ENCODE measurements at regions not wholly inside any gene's neighbourhood (a gene's known extent, or its start where the extent isn't known, plus 50 kb on each side); places are given as distances from the start of the nearest gene placed in this dataset.

DNA sequence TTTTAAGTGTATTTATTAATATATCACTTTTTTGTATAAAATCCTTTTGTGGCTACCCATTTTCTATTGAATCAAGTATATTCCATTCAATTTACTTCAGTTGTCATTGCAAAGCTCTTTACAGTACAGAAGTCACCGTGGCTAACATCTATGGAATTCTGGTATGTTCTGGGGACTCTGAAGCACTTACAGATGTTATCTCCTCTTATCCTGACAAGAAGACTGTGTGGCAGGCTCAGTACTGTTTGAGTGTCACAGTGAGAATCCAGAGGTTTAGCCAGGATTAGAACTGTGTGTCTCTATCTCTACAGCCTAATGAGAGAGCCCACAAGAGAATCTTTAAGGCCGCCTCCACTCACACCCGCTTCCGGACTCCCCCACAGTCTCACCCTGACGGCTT is 78.2 kb upstream of the SORBS2 start:
- Histone ChIP-seq H3K27ac (ENCODE audit: insufficient read depth, low read depth, low read length) (no peak overlapping the region), H3K9me1 (replicated peaks; ENCODE audit: control insufficient read depth, extremely low read depth, insufficient read depth, low read length) (no peaks in the 10 kb centered on the region), H3K4me2 (ENCODE audit: insufficient read depth, low read length) (no peak overlapping the region), H2AFZ (ENCODE audit: low read depth, low read length) (no peak overlapping the region), H3K9me3 (replicated peaks; ENCODE audit: control insufficient read depth, insufficient read depth, low read length) (no peaks in the 10 kb centered on the region), H3K4me1 (ENCODE audit: control insufficient read depth, extremely low read depth, insufficient read depth, low read length) (no peaks in the 10 kb centered on the region), H3K79me2 (ENCODE audit: control insufficient read depth, insufficient read depth, low read length) (no peaks in the 10 kb centered on the region), H3K4me3 (replicated peaks in 1 of 3; ENCODE audit: insufficient read depth in 1 of 3, low read depth in 1 of 3, low read length in 3 of 3) (no peak overlapping the region), H4K20me1 (replicated peaks; ENCODE audit: control insufficient read depth, extremely low read depth, insufficient read depth, low read length) (no peaks in the 10 kb centered on the region), H3K9ac (replicated peaks; ENCODE audit: extremely low read depth, insufficient read depth, low read length) (no peak overlapping the region), H3K27me3 (ENCODE audit: control insufficient read depth in 2 of 2, insufficient read depth in 2 of 2, low read length in 2 of 2) (no peaks in the 10 kb centered on the region), H3K36me3 (ENCODE audit: control insufficient read depth in 2 of 2, extremely low read depth in 1 of 2, insufficient read depth in 2 of 2, low read length in 2 of 2) (no peaks in the 10 kb centered on the region)
- intact Hi-C loops (cut with micrococcal nuclease) (no loop called here), dilution Hi-C loops (cut with MboI; ENCODE audit: extremely low pct_ligation_motif_present, low sequenced_read_pairs) (no loop called here)
- no peak for FAIRE-seq
- POLR2A ChIA-PET: no interaction called here
- no peak for DNase-seq (ENCODE audit: low read depth, low spot score)
- TF ChIP-seq, protein P1, sequence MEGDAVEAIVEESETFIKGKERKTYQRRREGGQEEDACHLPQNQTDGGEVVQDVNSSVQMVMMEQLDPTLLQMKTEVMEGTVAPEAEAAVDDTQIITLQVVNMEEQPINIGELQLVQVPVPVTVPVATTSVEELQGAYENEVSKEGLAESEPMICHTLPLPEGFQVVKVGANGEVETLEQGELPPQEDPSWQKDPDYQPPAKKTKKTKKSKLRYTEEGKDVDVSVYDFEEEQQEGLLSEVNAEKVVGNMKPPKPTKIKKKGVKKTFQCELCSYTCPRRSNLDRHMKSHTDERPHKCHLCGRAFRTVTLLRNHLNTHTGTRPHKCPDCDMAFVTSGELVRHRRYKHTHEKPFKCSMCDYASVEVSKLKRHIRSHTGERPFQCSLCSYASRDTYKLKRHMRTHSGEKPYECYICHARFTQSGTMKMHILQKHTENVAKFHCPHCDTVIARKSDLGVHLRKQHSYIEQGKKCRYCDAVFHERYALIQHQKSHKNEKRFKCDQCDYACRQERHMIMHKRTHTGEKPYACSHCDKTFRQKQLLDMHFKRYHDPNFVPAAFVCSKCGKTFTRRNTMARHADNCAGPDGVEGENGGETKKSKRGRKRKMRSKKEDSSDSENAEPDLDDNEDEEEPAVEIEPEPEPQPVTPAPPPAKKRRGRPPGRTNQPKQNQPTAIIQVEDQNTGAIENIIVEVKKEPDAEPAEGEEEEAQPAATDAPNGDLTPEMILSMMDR (IDR thresholded peaks at IDR 0.05; ENCODE audit: extremely low read depth in 1 of 2, insufficient read depth in 1 of 2, low read depth in 1 of 2, low read length in 2 of 2): no peak
- TF ChIP-seq JUN (IDR thresholded peaks at IDR 0.05; ENCODE audit: borderline replicate concordance, insufficient read depth, insufficient read length, low read depth) (no peak), GATA2 (IDR thresholded peaks at IDR 0.05; ENCODE audit: insufficient read depth, insufficient read length, low read depth, low read length) (no peak), POLR2AphosphoS5 (IDR thresholded peaks at IDR 0.05; ENCODE audit: insufficient read depth, low read depth, low read length) (no peak), MAX (IDR thresholded peaks at IDR 0.05; ENCODE audit: insufficient read depth, insufficient read length) (no peak), FOS (IDR thresholded peaks at IDR 0.05; ENCODE audit: borderline replicate concordance, insufficient read depth, low read length) (no peak), MYC (IDR thresholded peaks at IDR 0.05; ENCODE audit: low read depth, low read length) (no peak), EZH2 (IDR thresholded peaks at IDR 0.05; ENCODE audit: borderline replicate concordance, low read depth, low read length, severe bottlenecking) (no peak), POLR2A (IDR thresholded peaks at IDR 0.05; ENCODE audit: low read depth, low read length) (no peak)
- BruUV-seq (replicated peaks): no TSS peak
- CTCF ChIA-PET: interaction anchor here (1.0 kb wide), 1 partner anchor 148 kb away, joined by 3 read pairs; no protein-coding TSS in a partner anchor
